Fibroblast of villous mesenchyme (primary cell): ENCODE measurements at regions not wholly inside any gene's neighbourhood (a gene's known extent, or its start where the extent isn't known, plus 50 kb on each side); places are given as distances from the start of the nearest gene placed in this dataset.
"Not testable (repeated sequence)": the region's sequence is repeated elsewhere in the genome, so short reads cannot be mapped to it uniquely, and the experiment has no call there.

ENCODE experiments used
- DNase-seq: peaks from one replicate; pipeline ENCODE4 v3.0.0-alpha.2; 2010; ENCODE audit warnings: low read depth
- H3K4me3 ChIP-seq: 2 replicates; pipeline ENCODE4 v1.5.1; 2011; ENCODE audit warnings: low read depth, mild to moderate bottlenecking, low read length
- TF ChIP-seq, protein P1 (sequence below): IDR thresholded peaks from 2 replicates; pipeline ENCODE4 v1.5.1; 2012; ENCODE audit warnings: low read depth, mild to moderate bottlenecking, low read length; ENCODE audit not compliant: insufficient read depth

DNA sequence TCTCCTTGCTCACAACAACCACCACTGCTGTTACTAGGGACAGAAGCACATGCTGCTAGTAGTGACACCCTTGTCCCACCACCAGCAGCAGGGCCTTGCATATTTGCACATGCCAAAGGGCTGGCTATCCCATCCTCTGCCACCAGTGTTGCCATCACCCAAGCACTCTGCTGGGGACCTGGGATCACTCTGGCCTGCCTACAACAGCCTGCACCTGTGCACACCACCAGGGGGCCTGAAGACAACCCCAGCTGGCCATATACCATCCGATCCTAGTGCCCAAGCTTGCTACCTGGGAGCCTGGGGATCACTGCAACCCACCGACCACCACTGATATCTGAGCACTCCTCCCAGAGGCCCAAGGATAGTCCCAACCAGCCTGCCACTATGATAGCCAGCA, 99.9 kb upstream of the FANCL start:
- TF ChIP-seq, protein P1, sequence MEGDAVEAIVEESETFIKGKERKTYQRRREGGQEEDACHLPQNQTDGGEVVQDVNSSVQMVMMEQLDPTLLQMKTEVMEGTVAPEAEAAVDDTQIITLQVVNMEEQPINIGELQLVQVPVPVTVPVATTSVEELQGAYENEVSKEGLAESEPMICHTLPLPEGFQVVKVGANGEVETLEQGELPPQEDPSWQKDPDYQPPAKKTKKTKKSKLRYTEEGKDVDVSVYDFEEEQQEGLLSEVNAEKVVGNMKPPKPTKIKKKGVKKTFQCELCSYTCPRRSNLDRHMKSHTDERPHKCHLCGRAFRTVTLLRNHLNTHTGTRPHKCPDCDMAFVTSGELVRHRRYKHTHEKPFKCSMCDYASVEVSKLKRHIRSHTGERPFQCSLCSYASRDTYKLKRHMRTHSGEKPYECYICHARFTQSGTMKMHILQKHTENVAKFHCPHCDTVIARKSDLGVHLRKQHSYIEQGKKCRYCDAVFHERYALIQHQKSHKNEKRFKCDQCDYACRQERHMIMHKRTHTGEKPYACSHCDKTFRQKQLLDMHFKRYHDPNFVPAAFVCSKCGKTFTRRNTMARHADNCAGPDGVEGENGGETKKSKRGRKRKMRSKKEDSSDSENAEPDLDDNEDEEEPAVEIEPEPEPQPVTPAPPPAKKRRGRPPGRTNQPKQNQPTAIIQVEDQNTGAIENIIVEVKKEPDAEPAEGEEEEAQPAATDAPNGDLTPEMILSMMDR: no peak
- no peak for DNase-seq

DNA sequence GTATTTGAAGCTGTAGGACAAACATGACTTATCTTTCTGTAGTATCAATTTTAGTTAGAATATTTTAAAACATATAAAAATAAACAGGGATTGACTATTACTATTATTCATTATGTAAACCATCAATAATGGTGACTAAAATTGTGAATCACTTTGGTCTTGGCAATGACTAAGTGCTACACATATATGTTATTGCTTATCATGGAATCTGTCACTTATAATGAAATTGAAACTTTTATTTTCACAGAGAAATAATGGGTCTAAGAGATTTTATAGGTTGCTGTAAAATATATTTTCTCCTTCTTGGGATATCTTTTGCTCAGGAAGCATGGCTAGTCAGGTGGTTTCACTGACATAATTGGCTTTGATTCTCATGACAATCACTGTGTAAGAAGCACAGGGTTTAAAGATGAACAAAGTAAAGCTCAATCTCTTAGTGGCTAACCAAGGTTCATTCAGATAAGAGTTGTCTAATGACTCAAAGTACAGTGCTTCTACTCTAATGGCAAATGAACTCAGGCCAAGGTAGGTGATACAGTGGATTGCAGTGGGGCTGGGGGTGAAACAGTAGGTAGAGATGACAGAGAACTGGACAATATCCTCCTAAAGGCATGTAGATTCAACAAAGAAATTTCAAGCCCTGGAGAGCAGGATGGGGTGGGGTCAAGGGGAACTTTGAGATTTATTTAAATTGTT, 98.6 kb upstream of the FANCL start:
- DNase-seq: no peak
- TF ChIP-seq, protein P1: no peak
- no peak overlapping the region for H3K4me3 ChIP-seq

More for the DNA sequence above, 99.9 kb upstream of the FANCL start:
- H3K4me3 ChIP-seq: no peak overlapping the region

DNA sequence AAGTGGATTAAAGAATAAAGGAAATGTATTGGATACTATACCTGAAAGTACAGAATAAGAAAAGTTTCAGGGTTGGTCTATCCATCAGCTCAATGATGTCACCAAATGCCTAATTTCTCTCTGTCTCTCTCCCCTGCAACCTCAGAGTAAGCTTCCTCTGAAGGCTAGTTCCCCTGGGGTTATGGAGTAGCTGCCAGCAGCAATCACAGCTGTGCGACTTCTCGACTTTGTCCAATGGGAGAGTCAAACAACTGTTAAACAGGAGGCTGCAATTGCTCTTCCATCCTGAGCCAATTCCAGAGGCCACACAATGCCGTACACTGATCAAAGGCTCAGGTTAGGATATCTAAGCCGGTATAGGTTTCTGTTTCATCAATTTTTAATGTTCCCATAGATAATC, 95.3 kb upstream of the FANCL start:
- TF ChIP-seq, protein P1: no peak
- DNase-seq: no peak
- H3K4me3 ChIP-seq: no peak overlapping the region

DNA sequence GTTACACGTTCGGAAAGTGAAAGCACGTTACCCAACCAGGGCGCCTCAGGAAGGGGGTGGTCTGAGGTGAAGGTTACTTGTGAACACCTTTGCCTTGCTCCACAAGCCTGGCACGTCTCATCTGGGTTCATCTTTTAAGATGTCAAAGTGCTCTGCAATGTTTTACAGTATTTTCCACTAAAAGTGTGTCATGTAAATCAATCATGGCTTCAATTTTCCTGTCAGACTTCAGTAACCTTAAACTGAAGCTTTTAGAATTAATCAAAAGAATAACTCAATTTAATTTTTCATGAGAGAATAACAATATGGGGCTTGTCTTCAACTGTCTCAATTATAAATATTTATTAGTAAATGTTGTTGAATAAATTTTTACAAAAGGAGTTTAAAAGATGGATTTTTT, 93.3 kb upstream of the FANCL start:
- TF ChIP-seq, protein P1: no peak
- no peak overlapping the region for H3K4me3 ChIP-seq
- no peak for DNase-seq

DNA sequence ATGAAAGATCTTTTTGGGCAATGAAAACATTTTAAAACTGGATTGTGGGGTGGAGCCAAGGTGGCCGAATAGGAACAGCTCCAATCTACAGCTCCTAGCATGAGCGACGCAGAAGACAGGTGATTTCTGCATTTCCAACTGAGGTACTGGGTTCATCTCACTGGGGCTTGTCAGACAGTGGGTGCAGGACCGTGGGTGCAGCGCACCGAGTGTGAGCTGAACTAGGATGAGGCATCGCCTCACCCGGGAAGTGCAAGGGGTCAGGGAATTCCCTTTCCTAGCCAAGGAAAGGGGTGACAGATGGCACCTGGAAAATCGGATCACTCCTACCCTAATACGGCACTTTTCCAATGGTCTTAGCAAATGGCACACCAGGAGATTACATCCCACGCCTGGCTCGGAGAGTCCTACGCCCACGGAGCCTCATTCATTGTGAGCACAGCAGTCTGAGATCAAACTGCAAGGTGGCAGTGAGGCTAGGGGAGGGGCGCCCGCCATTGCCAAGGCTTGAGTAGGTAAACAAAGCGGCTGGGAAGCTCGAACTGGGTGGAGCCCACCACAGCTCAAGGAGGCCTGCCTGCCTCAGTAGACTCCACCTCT, 84.3 kb upstream of the FANCL start:
- not testable (repeated sequence) for H3K4me3 ChIP-seq, DNase-seq

DNA sequence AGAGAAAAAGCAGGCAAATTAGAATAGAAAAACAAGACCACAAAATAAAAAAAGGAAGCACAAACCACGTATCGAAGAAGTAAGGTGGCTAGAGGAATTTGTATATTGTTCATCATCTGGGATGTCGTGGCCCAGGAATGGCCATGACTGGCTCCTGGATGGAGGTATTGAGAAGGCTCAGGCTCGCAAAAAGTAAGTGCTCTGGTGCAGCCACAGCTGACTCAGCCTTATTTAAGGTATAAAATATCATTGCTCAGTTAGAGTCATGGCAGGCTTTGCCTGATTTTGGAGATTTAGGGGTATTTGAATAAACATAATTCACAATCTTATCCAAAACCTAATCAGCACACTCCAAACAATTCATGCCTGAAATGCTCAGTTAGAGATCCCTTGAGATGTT, 78.4 kb upstream of the FANCL start:
- TF ChIP-seq, protein P1: no peak
- DNase-seq: no peak
- no peak overlapping the region for H3K4me3 ChIP-seq

DNA sequence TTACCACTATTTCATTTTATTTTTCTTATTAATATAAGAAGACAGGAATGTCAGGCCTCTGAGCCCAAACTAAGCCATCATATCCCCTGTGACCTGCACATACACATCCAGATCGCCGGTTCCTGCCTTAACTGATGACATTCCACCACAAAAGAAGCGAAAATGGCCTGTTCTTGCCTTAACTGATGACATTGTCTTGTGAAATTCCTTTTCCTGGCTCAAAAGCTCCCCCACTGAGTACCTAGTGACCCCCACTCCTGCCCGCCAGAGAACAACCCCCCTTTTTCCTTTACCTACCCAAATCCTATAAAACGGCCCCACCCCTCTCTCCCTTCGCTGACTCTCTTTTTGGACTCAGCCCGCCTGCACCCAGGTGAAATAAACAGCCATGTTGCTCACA, 77.8 kb upstream of the FANCL start:
- not testable (repeated sequence) for H3K4me3 ChIP-seq, DNase-seq

DNA sequence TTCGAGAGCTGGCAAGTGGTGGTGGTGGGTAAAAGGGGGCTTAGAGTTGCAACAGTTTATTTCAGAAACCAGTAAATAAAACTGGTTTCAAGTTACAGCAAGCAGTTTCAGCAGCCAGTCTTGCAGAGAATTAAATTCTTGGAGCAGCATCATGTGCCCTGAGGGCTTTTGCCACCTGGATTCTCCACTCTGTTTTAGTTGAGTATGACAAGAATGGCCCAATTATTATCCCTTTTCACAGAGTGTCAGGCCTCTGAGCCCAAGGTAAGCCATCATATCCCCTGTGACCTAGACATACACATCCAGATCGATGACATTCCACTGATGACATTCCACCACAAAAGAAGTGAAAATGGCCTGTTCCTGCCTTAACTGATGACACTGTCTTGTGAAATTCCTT, 72.8 kb upstream of the FANCL start:
- no peak overlapping the region for H3K4me3 ChIP-seq
- DNase-seq: no peak
- TF ChIP-seq, protein P1: no peak
